ENCODE measurements at regions not wholly inside any gene's neighbourhood (a gene's known extent, or its start where the extent isn't known, plus 50 kb on each side); places are given as distances from the start of the nearest gene placed in this dataset.

- no peak for TF ChIP-seq CTCF (conservative IDR thresholded peaks at IDR 0.05)
- no peak for TF ChIP-seq EZH2 (IDR thresholded peaks at IDR 0.05; ENCODE audit: low read depth)
These were observed 195.7 kb downstream of the LPIN1 start for GRCh38 chr2:11942178-11942569.
